Duodenal mucosa (tissue), 2 donors: ENCODE measurements at regions not wholly inside any gene's neighbourhood (a gene's known extent, or its start where the extent isn't known, plus 50 kb on each side); places are given as distances from the start of the nearest gene placed in this dataset.
"Not testable (repeated sequence)": the region's sequence is repeated elsewhere in the genome, so short reads cannot be mapped to it uniquely, and the experiment has no call there.

Experiments used
- H3K27ac ChIP-seq: one replicate; pipeline ENCODE4 v1.7.0; 2013; ENCODE audit warnings: low read depth, low read length
- H3K27me3 ChIP-seq, 2 donors: one replicate each; pipeline ENCODE4 v1.7.0; 2013; ENCODE audit warnings: low read length in 2 of 2, control low read depth in 1 of 2; ENCODE audit not compliant: insufficient read depth in 2 of 2, control insufficient read depth in 1 of 2
- H3K36me3 ChIP-seq, 2 donors: one replicate each; pipeline ENCODE4 v1.7.0; 2013; ENCODE audit warnings: low read length in 2 of 2, control low read depth in 1 of 2; ENCODE audit not compliant: insufficient read depth in 2 of 2, control insufficient read depth in 1 of 2
- H3K4me1 ChIP-seq, 2 donors: one replicate each; pipeline ENCODE4 v1.7.0; 2013; ENCODE audit warnings: low read length in 2 of 2, control low read depth in 1 of 2; ENCODE audit not compliant: insufficient read depth in 2 of 2, control insufficient read depth in 1 of 2
- H3K4me3 ChIP-seq, 2 donors: one replicate each; pipeline ENCODE4 v1.7.0; 2013; ENCODE audit warnings: low read length in 2 of 2, low read depth in 1 of 2
- H3K9ac ChIP-seq, 2 donors: one replicate each; pipeline ENCODE4 v1.7.0; 2013; ENCODE audit warnings: low read length in 2 of 2, low read depth in 1 of 2
- H3K9me3 ChIP-seq, 2 donors: one replicate each; pipeline ENCODE4 v1.7.0; 2013; ENCODE audit warnings: low read length in 2 of 2, control low read depth in 1 of 2; ENCODE audit not compliant: control insufficient read depth in 1 of 2

DNA sequence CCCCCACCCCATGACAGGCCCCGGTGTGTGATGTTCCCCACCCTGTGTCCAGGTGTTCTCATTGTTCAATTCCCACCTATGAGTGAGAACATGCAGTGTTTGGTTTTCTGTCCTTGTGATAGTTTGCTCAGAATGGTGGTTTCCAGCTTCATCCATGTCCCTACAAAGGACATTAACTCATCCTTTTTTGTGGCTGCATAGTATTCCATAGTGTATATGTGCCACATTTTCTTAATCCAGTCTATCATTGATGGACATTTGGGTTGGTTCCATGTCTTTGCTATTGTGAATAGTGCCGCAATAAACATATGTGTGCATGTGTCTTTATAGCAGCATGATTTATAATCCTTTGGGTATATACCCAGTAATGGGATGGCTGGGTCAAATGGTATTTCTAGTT is 59.7 kb upstream of the ANKRD55 start:
- H3K27ac ChIP-seq, H3K27me3 ChIP-seq, H3K36me3 ChIP-seq, H3K9me3 ChIP-seq, H3K4me3 ChIP-seq, H3K4me1 ChIP-seq, H3K9ac ChIP-seq: not testable (repeated sequence)

- no peaks in the 10 kb centered on the region for H3K27me3 ChIP-seq
- H3K36me3 ChIP-seq: no peaks in the 10 kb centered on the region
- H3K4me3 ChIP-seq: no peak overlapping the region
- no peak overlapping the region for H3K27ac ChIP-seq
- H3K4me1 ChIP-seq: no peaks in the 10 kb centered on the region
- H3K9ac ChIP-seq: no peak overlapping the region
- H3K9me3 ChIP-seq: no peaks in the 10 kb centered on the region
These were observed 58.7 kb upstream of the ANKRD55 start for GRCh38 chr5:56291661-56292374.

- Histone ChIP-seq H3K36me3 (no peaks in the 10 kb centered on the region), H3K27me3 (no peaks in the 10 kb centered on the region)
These were observed 58.0 kb upstream of the ANKRD55 start for GRCh38 chr5:56291079-56291643.

DNA sequence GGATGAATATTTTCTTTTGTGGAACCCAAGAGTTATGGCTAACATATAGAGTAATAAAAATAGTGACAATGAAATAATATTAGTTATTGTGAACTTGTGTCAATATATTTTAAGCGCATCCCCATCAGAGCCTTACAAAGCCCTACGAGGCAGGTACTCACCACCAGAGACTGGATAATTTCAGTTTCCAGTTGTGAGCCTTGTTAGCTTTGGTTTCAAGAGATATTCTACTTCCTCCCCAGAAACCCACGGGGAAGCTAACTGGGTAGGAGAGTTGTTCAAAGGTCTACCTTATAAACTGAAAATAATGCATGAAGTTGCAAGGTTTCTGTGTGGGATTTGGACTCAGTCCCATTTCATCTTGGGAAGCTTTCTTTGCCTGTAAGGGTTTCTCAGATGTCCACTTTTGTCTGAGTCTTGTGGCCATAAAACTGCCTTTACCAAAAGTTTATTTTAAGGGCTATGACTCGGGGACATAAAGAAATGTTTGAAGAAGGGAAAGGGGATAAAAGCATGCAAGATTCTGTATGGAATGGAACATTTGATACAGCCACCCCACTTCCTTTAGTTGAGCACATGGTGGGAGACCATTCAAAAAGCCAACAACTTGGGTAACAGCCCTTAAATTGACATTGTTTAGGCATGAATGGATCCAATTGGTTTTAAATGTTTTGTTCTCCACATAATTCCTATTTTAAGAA is 57.4 kb upstream of the ANKRD55 start:
- H3K9ac ChIP-seq: no peak overlapping the region
- H3K36me3 ChIP-seq: no peaks in the 10 kb centered on the region
- no peaks in the 10 kb centered on the region for H3K27me3 ChIP-seq
- no peaks in the 10 kb centered on the region for H3K4me1 ChIP-seq
- H3K4me3 ChIP-seq: no peak overlapping the region
- H3K9me3 ChIP-seq: no peaks in the 10 kb centered on the region
- no peak overlapping the region for H3K27ac ChIP-seq

More at GRCh38 chr5:56291079-56291643, 58.0 kb upstream of the ANKRD55 start:
- H3K9ac ChIP-seq: no peak overlapping the region
- H3K9me3 ChIP-seq: no peaks in the 10 kb centered on the region
- H3K4me3 ChIP-seq: no peak overlapping the region
- H3K4me1 ChIP-seq: no peaks in the 10 kb centered on the region
- H3K27ac ChIP-seq: no peak overlapping the region

GRCh38 chr5:56289602-56289987 is 56.5 kb upstream of the ANKRD55 start:
- H3K9me3 ChIP-seq: no peaks in the 10 kb centered on the region
- H3K27me3 ChIP-seq: no peaks in the 10 kb centered on the region
- H3K36me3 ChIP-seq: no peaks in the 10 kb centered on the region
- no peak overlapping the region for H3K9ac ChIP-seq
- H3K4me3 ChIP-seq: no peak overlapping the region
- H3K27ac ChIP-seq: no peak overlapping the region
- no peaks in the 10 kb centered on the region for H3K4me1 ChIP-seq

GRCh38 chr5:56288873-56289601 is 55.9 kb upstream of the ANKRD55 start:
- no peaks in the 10 kb centered on the region for H3K9me3 ChIP-seq
- no peak overlapping the region for H3K9ac ChIP-seq
- no peaks in the 10 kb centered on the region for H3K36me3 ChIP-seq
- no peak overlapping the region for H3K4me3 ChIP-seq
- no peak overlapping the region for H3K27ac ChIP-seq
- H3K27me3 ChIP-seq: no peaks in the 10 kb centered on the region
- H3K4me1 ChIP-seq: no peaks in the 10 kb centered on the region

- Histone ChIP-seq H3K27me3 (no peaks in the 10 kb centered on the region), H3K4me3 (no peak overlapping the region), H3K27ac (no peak overlapping the region), H3K9ac (no peak overlapping the region), H3K4me1 (peaks cover 0 to 7% of the 10 kb centered on the region in 2 donors), H3K36me3 (no peaks in the 10 kb centered on the region), H3K9me3 (no peaks in the 10 kb centered on the region)
These were observed 53.1 kb upstream of the ANKRD55 start for GRCh38 chr5:56286015-56286884.

DNA sequence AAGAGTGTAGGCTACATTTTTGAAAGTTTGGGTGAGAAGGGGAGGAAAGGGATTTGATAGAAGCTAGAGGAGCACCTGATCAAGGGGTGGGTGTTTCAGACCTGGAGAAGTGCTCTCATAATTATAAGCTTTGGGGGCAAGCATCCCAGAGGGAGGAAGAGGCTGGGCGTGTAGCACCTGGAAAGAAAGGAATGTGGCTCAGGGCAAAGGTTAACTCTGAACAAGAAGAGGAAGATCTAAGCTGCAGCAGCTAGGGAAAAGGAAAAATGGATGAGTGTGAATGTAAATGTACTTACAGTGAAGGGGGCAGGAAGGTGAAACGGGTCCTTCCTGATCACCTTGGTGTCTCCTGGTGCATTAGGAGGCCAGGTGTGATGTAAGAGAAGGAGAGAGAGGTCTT is 49.8 kb upstream of the ANKRD55 start:
- no peak overlapping the region for H3K4me3 ChIP-seq
- H3K27me3 ChIP-seq: no peaks in the 10 kb centered on the region
- no peak overlapping the region for H3K9ac ChIP-seq
- no peaks in the 10 kb centered on the region for H3K9me3 ChIP-seq
- H3K27ac ChIP-seq: no peak overlapping the region
- peaks cover 0 to 7% of the 10 kb centered on the region in 2 donors for H3K4me1 ChIP-seq
- H3K36me3 ChIP-seq: no peaks in the 10 kb centered on the region
